ENCODE measurements at regions not wholly inside any gene's neighbourhood (a gene's known extent, or its start where the extent isn't known, plus 50 kb on each side); places are given as distances from the start of the nearest gene placed in this dataset.
A peak's percentile ranks its signal among the peaks of the same experiment; 100 is the strongest.
"Not testable (repeated sequence)": the region's sequence is repeated elsewhere in the genome, so short reads cannot be mapped to it uniquely, and the experiment has no call there.

DNA sequence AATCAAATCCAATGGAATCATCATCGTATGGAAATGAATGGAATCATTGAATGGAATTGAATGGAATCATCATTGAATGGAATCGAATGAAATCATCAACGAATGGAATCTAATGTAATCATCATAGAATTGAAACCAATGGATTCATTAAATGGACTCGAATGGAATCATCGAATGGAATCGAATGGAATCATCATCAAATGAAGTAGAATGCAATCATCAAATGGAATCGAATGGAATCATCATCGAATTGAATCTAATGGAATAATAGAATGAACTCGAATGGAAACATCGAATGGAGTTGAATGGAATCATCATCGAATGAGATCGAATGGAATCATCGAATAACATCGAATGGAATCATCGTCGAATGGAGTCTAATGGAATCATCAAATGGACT is 232.8 kb downstream of the SHCBP1 start:
- not testable (repeated sequence) for DNase-seq (ENCODE audit: low spot score)

DNA sequence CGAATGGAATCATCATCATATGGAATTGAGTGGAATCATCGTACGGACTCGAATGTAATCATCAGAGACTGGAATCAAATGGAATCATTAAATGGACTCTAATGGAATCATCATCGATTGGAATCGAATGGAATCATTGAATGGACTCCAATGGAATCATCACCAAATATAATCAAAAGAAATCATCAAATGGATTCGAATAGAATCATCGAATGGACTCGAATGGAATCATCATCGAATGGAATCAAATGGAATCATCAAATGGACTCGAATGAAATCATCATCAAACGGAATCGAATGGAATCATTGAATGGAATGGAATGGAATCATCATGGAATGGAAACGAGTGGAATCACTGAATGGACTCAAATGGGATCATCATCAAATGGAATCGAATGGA is 233.5 kb downstream of the SHCBP1 start:
- peak; percentile 97 for DNase-seq (ENCODE audit: low spot score)

DNA sequence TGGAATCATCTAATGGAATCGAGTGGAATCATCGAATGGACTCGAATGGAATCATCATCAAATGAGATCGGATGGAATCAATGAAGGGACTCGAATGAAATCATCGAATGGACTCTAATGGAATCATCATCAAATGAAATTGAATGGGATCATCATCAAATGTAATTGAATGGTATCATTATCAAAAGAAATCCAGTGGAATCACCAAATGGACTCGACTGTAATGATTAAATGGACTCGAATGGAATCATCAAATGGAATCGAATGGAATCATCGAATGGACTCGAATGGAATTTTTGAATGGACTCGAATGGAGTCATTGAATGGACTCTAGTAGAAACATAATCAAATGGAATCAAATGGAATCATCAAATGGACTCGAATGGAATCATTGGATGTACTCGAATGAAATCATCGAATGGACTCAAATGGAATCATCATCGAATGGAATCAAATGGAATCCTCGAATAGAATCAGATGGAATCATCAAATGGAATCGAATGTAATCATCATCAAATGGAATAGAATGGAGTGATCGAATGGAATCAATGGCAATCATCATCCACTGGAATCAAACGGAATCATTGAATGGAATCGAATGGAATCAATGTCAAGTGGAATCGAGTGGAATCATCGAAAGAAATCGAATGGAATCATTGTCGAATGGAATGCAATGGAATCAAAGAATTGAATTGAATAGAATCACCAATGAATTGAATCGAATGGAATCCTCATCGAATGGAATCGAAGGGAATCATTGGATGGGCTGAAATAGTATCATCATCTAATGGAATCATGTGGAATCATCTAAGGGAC is 234.2 kb downstream of the SHCBP1 start:
- DNase-seq (ENCODE audit: low spot score), result peak; percentile 86

DNA sequence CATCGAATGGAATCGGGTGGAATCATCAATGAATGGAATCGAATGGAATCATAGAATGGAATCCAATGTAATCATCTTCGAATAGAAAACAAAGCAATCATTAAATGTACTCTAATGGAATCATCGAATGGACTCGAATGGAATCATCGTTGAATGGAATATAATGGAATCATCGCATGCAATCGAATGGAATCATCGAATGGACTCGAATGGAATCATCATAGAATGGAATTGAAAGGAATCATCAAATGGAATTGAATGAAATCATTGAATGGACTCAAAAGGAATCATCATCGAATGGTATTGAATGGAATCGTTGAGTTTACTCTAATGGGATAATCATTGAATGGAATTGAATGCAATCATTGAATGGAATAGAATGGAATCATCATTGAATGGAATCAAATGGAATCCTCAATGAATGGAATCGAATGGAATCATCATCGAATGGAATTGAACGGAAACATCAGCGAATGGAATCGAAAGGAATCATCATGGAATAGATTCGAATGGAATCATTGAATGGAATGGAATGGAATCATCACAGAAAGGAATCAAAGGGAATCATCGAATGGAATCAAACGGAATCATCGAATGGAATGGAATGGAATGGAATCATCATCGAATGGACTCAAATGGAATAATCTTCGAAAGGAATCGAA is 234.9 kb downstream of the SHCBP1 start:
- DNase-seq (ENCODE audit: low spot score), result not testable (repeated sequence)

DNA sequence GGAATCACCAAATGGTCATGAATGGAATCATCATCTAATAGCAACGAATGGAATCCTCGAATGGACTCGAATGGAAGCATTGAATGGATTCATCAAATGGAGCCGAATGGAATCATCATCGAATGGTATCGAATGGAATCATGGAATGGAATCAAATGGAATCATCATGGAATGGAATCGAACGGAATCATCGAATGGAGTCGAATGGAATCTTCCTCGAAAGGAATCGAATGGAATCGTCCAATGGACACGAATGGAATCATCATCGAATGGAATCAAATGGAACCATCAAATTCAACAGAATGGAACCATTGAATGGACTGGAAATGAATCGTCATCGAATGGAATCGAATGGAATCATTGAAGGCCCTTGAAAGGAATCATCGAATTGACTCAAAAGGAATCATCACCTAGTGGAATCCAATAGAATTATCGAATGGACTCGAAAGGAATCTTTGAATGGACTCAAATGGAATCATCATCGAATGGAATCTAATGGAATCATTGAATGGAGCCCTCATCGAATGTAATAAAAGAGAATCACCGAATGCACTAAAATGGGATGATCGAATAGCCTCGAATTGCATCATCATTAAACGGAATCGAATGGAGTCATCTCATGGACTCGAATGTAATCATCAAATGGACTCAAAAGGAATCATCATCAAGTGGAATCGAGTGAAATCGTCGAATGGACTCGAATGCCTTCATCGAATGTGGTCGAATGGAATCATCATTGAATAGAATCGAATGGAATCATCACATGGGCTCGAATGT is 236.7 kb downstream of the SHCBP1 start:
- DNase-seq (ENCODE audit: low spot score), result peak; percentile 70

DNA sequence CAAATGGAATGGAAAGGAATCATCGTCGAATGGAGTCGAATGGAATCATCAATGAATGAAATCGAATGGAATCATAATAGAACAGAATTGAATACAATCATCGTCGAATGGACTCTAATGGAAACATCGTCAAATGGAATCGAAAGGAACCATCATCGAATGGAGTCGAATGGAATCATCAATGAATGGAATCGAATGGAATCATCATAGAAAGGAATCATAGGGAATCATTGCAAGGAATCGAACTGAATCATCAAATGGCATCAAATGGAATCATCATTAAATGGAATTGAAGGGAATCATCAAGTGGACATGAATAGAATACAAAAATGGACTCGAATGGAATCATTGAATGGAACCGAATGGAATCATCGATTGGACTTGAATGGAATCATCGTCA is 237.6 kb downstream of the SHCBP1 start:
- DNase-seq (ENCODE audit: low spot score), result not testable (repeated sequence)

DNA sequence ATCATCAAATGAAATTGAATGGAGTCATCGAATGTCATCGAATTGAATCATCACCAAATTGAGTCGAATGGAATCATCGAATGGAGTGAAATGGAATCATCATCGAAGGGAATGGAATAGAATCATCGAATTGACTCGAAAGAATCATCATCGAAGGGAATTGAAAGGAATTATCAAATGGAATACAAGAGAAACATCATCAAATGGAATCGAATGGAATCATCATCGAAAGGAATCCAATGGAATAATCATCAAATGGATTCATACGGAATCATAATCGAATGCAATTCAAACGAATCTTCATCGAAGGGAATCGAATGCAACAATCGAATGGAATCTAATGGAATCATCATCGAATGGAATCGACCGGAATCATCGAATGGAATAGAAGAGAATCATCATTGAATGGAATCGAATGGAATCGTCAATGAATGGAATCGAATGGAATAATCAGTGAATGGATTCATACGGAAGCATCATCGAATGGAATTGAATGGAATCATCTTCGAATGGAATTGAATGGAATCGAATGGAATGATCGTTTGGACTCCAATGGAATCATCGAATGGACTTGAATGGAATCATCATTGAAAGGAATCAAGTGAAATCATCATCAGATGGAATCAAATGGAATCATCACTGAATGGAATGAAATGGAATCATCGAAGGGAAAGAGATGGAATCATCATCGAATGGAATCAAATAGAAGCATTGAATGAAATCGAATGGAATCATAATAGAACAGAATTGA is 238.2 kb downstream of the SHCBP1 start:
- DNase-seq (ENCODE audit: low spot score), result peak; percentile 44

DNA sequence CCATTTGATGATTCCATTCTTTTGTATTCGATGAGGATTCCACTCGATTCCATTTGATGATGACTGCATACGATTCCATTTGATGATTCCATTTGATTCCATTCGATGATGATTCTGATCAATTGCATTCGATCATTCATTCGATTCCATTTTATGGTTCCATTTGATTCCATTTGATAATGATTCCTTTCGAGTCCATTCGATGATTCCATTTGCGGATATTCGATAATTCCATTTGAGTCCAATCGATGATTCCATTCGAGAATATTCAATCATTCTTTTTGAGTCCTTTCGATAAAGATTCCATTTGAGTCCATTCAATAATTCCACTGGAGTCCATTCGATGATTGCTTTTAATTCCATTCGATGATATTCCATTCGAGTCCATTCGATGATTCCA is 239.1 kb downstream of the SHCBP1 start:
- not testable (repeated sequence) for DNase-seq (ENCODE audit: low spot score)

DNA sequence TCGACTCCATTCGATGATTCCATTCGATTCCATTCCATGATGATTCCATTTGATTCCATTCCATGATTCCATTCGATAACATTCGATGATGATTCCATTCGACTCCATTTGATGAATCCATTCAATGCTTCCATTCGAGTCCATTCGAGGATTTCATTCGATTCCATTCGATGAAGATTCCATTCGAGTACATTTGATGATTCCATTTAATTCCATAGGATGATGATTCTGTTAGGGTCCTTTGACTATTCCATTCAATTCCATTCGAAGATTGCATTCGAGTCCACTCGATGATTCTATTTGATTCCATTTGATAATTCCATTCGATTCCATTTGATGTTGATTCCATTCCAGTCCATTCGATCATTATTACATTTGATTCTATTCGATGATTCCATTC is 239.8 kb downstream of the SHCBP1 start:
- not testable (repeated sequence) for DNase-seq (ENCODE audit: low spot score)
